Mucosa of stomach (tissue), 1 donor: ENCODE measurements at regions not wholly inside any gene's neighbourhood (a gene's known extent, or its start where the extent isn't known, plus 50 kb on each side); places are given as distances from the start of the nearest gene placed in this dataset.

ENCODE experiments used
- H3K27me3 ChIP-seq: one replicate; pipeline ENCODE4 v1.7.0; 2013; ENCODE audit warnings: mild to moderate bottlenecking, low read length; ENCODE audit not compliant: control insufficient read depth, insufficient read depth
- H3K36me3 ChIP-seq: one replicate; pipeline ENCODE4 v1.7.0; 2013; ENCODE audit warnings: low read length; ENCODE audit not compliant: control insufficient read depth, insufficient read depth
- H3K4me1 ChIP-seq: one replicate; pipeline ENCODE4 v1.7.0; 2013; ENCODE audit warnings: mild to moderate bottlenecking, low read length; ENCODE audit not compliant: control insufficient read depth, insufficient read depth
- H3K4me3 ChIP-seq: one replicate; pipeline ENCODE4 v1.7.0; 2013; ENCODE audit warnings: low read length
- H3K9ac ChIP-seq: one replicate; pipeline ENCODE4 v1.7.0; 2013; ENCODE audit warnings: mild to moderate bottlenecking, low read length, moderate library complexity
- H3K9me3 ChIP-seq: one replicate; pipeline ENCODE4 v1.7.0; 2013; ENCODE audit warnings: mild to moderate bottlenecking, low read length, moderate library complexity; ENCODE audit not compliant: control insufficient read depth
- donor health status: Pancreatic carcinoma.

DNA sequence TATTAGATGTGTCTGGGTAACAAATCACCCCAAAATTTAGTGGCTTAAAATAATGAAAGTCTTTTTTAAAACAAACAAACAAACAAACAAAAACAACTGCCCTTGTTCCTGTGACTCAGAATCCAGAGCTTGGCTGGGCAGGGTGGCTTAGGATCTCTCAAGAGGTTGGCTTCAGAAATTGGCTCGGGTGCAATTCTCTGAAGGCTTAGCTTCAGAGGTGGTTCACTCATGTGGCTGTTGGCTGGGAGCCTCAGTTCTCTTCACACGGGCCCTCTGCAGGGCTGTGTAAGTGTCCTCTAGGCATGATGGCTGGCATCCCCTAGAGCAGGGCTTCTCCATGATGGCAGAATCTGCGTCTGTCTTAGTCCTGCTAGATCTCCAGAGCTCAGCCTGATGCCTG is 179.9 kb upstream of the BCOR start:
- Histone ChIP-seq H3K4me3 (no peak overlapping the region), H3K27me3 (no peaks in the 10 kb centered on the region), H3K9ac (no peak overlapping the region), H3K4me1 (no peaks in the 10 kb centered on the region), H3K36me3 (no peaks in the 10 kb centered on the region), H3K9me3 (no peaks in the 10 kb centered on the region)

DNA sequence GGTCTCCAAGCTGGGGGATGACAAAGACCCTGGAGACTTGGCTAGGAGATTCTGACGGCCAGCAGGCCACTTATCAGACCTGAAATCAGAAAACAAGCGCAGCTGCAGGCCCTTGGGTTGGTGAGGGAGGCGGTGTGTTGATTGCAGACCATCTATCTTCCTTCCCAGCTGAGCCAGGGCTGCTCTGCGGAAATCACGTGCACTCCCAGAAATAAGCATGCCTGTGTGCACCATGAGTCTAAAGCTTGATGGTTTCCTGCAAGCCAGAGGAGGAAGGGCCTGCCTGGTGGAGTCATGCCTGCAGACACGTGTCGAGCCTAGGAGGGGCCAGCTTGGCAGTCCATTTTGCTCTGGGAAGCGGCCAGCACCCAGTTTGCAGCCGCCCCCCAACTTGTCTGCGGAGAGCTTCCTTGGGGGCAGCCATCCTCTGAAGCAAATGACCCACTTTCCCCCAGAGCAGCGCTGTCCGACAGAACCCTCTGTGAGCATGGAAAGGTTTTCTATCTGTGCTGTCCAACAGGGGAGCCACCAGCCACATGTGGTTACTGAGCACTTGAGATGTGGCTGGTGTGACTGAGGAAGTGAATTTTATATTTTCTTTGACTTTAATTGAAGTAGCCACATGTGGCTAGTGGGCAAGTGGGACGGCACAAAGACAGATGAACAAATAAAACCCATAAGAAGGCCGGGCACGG is 175.7 kb upstream of the BCOR start:
- no peaks in the 10 kb centered on the region for H3K36me3 ChIP-seq

GRCh38 chrX:40272776-40273175 is 175.0 kb upstream of the BCOR start:
- Histone ChIP-seq H3K4me1 (no peaks in the 10 kb centered on the region), H3K9me3 (no peaks in the 10 kb centered on the region), H3K4me3 (no peak overlapping the region)

More for the DNA sequence above, 175.7 kb upstream of the BCOR start:
- Histone ChIP-seq H3K4me3 (no peak overlapping the region), H3K4me1 (no peaks in the 10 kb centered on the region), H3K9ac (no peak overlapping the region), H3K9me3 (no peaks in the 10 kb centered on the region), H3K27me3 (no peaks in the 10 kb centered on the region)

DNA sequence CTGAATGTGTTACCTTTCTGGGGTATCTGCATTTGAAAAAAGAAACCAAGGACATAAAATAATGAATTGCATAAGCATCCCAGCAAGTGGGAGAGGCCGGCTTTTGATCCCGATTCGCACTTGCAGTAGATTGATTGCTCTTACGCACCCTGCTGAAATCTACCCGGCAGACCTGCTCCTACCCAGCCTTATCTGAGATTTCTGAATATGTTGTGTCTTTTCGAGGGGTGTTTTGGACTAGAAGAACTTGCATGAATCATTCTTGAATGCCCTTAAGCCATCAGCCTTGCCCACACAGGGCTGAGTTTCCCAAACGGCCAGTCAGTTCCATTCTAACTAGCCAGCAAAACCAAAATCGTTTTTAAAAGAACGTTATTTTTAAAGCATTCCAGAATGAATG is 174.4 kb upstream of the BCOR start:
- Histone ChIP-seq H3K9me3 (no peaks in the 10 kb centered on the region), H3K36me3 (no peaks in the 10 kb centered on the region), H3K4me1 (peaks cover 6% of the 10 kb centered on the region), H3K4me3 (no peak overlapping the region), H3K27me3 (no peaks in the 10 kb centered on the region), H3K9ac (no peak overlapping the region)

More at GRCh38 chrX:40272776-40273175, 175.0 kb upstream of the BCOR start:
- Histone ChIP-seq H3K36me3 (no peaks in the 10 kb centered on the region), H3K27me3 (no peaks in the 10 kb centered on the region), H3K9ac (no peak overlapping the region)

- no peaks in the 10 kb centered on the region for H3K36me3 ChIP-seq
These were observed 170.4 kb upstream of the BCOR start for GRCh38 chrX:40268188-40268520.

GRCh38 chrX:40267334-40268187 is 169.8 kb upstream of the BCOR start:
- Histone ChIP-seq H3K36me3 (no peaks in the 10 kb centered on the region), H3K27me3 (no peaks in the 10 kb centered on the region), H3K4me1 (peaks cover 18% of the 10 kb centered on the region), H3K9ac (peak overlapping the region; percentile 63), H3K4me3 (peak overlapping the region; percentile 60), H3K9me3 (no peaks in the 10 kb centered on the region)

More at GRCh38 chrX:40268188-40268520, 170.4 kb upstream of the BCOR start:
- H3K4me1 ChIP-seq = peaks cover 17% of the 10 kb centered on the region
- H3K27me3 ChIP-seq = no peaks in the 10 kb centered on the region
- no peaks in the 10 kb centered on the region for H3K9me3 ChIP-seq
- no peak overlapping the region for H3K4me3 ChIP-seq
- H3K9ac ChIP-seq = no peak overlapping the region

DNA sequence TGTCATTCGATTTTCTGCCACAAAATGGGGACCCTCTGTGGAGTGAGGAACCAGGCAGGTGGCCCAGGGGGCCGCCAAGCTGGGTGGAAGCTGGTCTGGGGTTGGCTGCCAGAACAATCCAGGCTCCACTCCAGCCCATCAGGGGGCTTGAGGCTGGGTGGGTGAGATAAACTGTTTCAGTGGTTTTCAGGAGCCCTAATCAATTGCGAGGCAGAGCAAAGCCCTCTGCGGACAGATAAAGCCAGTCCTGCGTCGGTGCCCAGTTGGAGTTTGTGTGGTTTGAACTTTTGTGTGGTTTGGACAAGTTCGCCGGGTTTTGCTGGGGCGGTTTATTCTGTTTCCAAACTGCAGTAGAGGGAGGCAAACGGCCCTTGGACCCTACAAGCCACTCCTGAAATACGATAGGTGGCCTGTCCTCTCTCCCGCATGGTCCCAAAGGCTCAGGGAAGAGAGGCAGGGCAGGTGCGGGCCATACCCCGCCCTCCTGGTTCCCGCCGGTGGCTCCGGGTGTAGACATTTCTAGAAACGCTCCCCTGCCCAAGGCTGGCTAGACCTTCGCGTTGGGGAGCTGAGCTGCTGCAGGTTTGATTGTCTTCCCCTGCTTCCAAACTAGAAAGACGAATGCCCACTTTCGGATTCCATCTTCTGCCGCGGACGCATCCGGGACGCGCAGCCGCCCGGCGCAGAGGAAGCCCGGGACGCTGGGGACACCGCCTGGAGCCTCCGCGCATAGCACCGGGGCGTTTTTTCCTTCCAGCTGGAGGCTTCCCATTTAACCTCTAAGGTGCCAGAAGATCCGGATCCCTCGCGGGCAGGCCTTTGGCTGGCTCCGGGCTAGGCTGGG is 169.0 kb upstream of the BCOR start:
- Histone ChIP-seq H3K4me3 (peak overlapping the region; percentile 60), H3K9ac (peak overlapping the region; percentile 63), H3K9me3 (no peaks in the 10 kb centered on the region), H3K36me3 (no peaks in the 10 kb centered on the region), H3K27me3 (no peaks in the 10 kb centered on the region), H3K4me1 (peaks cover 18% of the 10 kb centered on the region)

DNA sequence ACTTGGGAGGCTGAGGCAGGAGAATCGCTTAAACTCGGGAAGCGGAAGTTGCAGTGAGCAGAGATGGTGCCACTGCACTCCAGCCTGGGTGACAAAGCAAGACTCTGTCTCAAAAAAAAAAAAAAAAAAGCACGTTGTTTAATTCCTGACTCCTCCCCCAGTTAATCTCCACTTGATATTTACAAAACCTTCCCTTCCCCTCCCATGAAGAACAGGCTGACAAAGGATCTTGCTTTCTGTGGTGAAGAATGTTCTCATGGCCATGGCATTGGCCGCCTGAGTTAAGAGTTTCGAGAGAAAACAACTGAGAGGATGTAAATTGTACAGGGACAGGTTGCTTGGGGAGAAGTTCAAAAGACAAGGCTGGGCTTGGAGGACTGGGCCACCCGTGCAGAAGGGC is 168.2 kb upstream of the BCOR start:
- no peaks in the 10 kb centered on the region for H3K27me3 ChIP-seq
- H3K4me3 ChIP-seq = no peak overlapping the region
- no peaks in the 10 kb centered on the region for H3K9me3 ChIP-seq
- no peaks in the 10 kb centered on the region for H3K36me3 ChIP-seq
- H3K9ac ChIP-seq = peak overlapping the region; percentile 63
- H3K4me1 ChIP-seq = peaks cover 18% of the 10 kb centered on the region

DNA sequence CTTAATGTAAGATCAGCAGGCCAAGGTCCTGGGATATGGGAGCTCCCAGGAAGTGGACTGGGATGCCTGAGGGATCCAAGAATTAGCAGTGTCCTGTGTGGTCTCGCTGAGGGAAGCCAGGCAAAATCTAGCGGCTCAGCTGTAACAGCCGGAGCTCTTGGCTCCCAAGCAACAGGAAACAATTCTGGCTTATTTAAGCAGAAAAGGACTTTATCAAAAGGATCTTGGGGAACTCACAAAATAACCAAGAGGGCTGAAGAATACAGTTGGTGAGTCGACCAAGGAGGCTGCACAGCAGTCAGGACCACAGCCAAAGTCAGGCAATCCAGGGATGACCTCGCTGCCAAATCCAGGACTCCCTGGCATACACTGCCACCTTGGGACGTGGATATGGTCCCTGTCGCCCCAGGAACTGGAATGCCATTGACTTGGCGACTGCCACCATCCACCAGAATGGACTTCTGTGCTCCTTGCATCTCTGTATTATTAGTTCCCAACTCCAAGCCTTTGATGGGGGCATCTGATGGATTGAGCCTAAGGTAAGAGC is 165.3 kb upstream of the BCOR start:
- H3K4me1 ChIP-seq = peaks cover 18% of the 10 kb centered on the region
- no peaks in the 10 kb centered on the region for H3K9me3 ChIP-seq
- H3K4me3 ChIP-seq = no peak overlapping the region
- no peak overlapping the region for H3K9ac ChIP-seq
- H3K36me3 ChIP-seq = no peaks in the 10 kb centered on the region
- H3K27me3 ChIP-seq = no peaks in the 10 kb centered on the region

DNA sequence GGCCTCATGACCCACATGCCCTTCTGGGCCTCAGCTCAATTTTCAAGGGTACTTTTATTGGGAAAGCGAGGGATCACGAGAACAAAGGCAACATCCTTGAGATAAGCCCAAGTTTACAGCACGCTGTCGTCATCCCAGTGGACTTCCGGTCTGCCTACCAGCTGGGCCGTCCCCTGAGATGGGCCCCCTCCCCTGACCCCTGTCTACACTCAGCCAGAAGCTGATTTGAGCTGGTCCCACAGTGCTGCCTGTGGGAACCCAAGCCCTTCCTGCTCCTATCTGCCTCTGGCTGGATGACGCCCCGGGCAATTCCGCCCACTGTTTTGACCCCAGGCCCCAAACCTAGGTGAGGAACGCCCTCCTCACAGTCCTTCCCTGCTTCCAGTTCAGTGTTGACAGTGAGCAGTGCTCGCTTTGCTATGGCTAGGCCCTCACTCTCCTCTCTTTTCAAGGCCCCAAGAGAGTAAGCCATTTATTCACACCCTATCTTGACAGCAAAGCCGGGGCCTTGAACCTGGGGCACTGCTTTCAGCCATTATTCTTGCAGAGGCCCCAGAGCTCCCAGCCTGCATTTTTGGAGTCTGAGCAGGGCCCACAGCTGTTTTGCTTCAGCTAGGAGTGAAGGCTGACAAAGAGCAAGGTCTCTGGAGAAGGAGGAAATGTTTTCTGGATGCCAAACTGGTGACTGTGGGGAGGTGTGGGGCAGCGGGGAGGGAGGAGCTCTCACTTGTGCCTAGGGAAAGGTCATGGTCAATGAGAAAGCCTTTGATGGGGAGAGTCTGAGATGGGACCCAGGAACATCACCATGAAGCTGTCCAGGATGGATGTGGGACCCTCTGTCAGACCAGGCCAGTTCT is 164.6 kb upstream of the BCOR start:
- Histone ChIP-seq H3K4me1 (peaks cover 14% of the 10 kb centered on the region), H3K4me3 (no peak overlapping the region), H3K9me3 (no peaks in the 10 kb centered on the region), H3K36me3 (no peaks in the 10 kb centered on the region), H3K27me3 (no peaks in the 10 kb centered on the region), H3K9ac (no peak overlapping the region)

DNA sequence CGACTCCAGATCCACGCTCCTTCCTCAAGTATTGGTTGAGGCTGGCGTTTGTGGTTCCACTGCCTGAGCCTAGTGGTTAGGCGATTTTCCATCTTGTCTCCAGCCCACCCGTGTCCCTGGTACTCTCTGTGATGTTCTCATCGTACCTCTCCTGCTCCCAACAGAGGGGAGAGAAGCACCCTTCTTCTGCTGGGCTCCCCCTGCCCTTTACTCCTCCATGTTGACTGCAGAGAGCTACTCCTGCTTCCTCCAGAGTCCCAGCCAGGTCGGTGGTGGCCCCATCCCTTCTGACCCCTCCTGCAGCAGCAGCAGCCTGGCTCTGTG is 164.0 kb upstream of the BCOR start:
- Histone ChIP-seq H3K27me3 (no peaks in the 10 kb centered on the region), H3K9me3 (no peaks in the 10 kb centered on the region)

More for the DNA sequence above, 164.0 kb upstream of the BCOR start:
- Histone ChIP-seq H3K4me3 (no peak overlapping the region), H3K9ac (no peak overlapping the region), H3K4me1 (peaks cover 10% of the 10 kb centered on the region), H3K36me3 (no peaks in the 10 kb centered on the region)
